IMR-90 (cell line): ENCODE measurements at regions not wholly inside any gene's neighbourhood (a gene's known extent, or its start where the extent isn't known, plus 50 kb on each side); places are given as distances from the start of the nearest gene placed in this dataset.

ENCODE experiments used
- BHLHE40 ChIP-seq: fragments of 150-350 bp; IDR thresholded peaks from 2 replicates; pipeline ENCODE4 v1.6.1; 2016; ENCODE audit warnings: mild to moderate bottlenecking, low read depth, low read length
- CTCF ChIP-seq: conservative IDR thresholded peaks from 2 replicates; pipeline ENCODE4 v1.5.1; 2012; ENCODE audit warnings: mild to moderate bottlenecking, low read depth, low read length, improper control_type of control experiment
- POLR2A ChIP-seq: IDR thresholded peaks from 2 replicates; pipeline ENCODE4 v1.6.1; 2012; ENCODE audit warnings: mild to moderate bottlenecking, low read depth, low read length
- SMC3 ChIP-seq: fragments of 150-350 bp; IDR thresholded peaks from 2 replicates; pipeline ENCODE4 v1.6.1; 2016; ENCODE audit warnings: low read depth, mild to moderate bottlenecking, antibody characterized with exemption, low read length, moderate library complexity

DNA sequence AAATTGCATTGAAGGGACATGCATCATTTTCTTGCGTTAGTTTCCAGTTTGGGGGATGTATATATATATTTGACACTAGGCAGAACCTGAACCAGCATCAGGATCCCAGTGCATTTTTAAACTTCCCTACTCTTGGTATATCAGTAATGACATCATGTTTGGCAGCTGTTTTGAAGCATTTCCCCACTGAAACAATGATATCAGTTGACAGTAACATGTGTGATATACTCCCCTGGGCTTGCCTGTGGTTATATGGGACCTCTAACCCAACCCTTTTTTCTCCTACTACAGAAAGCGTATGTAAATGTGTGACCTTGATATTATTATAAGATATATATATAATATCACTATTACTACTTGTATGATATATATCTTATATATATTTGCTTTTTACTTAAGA lies 225.9 kb upstream of the CASK start:
- no peak for TF ChIP-seq CTCF
- no peak for TF ChIP-seq POLR2A
- TF ChIP-seq SMC3, result no peak
- TF ChIP-seq BHLHE40, result no peak
